IMR-90 (cell line): ENCODE measurements at regions not wholly inside any gene's neighbourhood (a gene's known extent, or its start where the extent isn't known, plus 50 kb on each side); places are given as distances from the start of the nearest gene placed in this dataset.

Experiments used
- ATAC-seq: fragments of 200-7000 bp; cut with Tn5 transposase; 2 replicates; pipeline ENCODE4 v1.9.1; 2020; ENCODE audit warnings: low read depth, mild to moderate bottlenecking, moderate library complexity
- BruUV-seq: library from RNA; stranded (reverse); fragments of 400-500 nt; replicated peaks from 2 replicates; lab custom pipeline; 2021; lab: Mats Ljungman, UMichigan
- CTCF ChIA-PET: fragments of 300-600 bp; formaldehyde crosslinking; extraction: SDS; loops from one replicate; lab custom pipeline; 2021; ENCODE audit warnings: antibody characterized with exemption; lab: Yijun Ruan, JAX
- POLR2A ChIA-PET: fragments of 300-600 bp; sonication (Branson Sonifier 250); formaldehyde crosslinking; loops from one replicate; lab custom pipeline; 2022; ENCODE audit warnings: antibody characterized with exemption; ENCODE audit not compliant: unreplicated experiment; lab: Charles Lee
- DNase-seq: peaks from one replicate; pipeline ENCODE4 v3.0.0; 2013
- H2AFZ ChIP-seq: replicated peaks from 2 replicates; pipeline ENCODE3; 2013; ENCODE audit warnings: low read length, mild to moderate bottlenecking; ENCODE audit not compliant: poor library complexity
- H2AK5ac ChIP-seq: 2 replicates; pipeline ENCODE4 v1.6.1; 2013; ENCODE audit warnings: low read depth, low read length, inconsistent platforms
- H2AK9ac ChIP-seq: replicated peaks from 2 replicates; pipeline ENCODE3; 2013; ENCODE audit warnings: mild to moderate bottlenecking, low read depth, low read length, moderate library complexity; ENCODE audit not compliant: poor library complexity
- H2BK120ac ChIP-seq: 2 replicates; pipeline ENCODE4 v1.6.1; 2013; ENCODE audit warnings: low read depth, low read length, inconsistent platforms
- H2BK15ac ChIP-seq: 3 replicates; pipeline ENCODE4 v1.6.1; 2013; ENCODE audit warnings: low read depth, low read length, inconsistent platforms
- H2BK20ac ChIP-seq: 2 replicates; pipeline ENCODE4 v1.6.1; 2013; ENCODE audit warnings: low read depth, mild to moderate bottlenecking, inconsistent platforms, low read length, moderate library complexity
- H2BK5ac ChIP-seq: 2 replicates; pipeline ENCODE4 v1.6.1; 2013; ENCODE audit warnings: mild to moderate bottlenecking, low read depth, low read length, inconsistent platforms; ENCODE audit not compliant: poor library complexity, severe bottlenecking
- H3K14ac ChIP-seq: replicated peaks from 2 replicates; pipeline ENCODE4 v1.6.1; 2013; ENCODE audit warnings: low read depth, low read length, inconsistent platforms
- H3K18ac ChIP-seq: 2 replicates; pipeline ENCODE4 v1.6.1; 2013; ENCODE audit warnings: low read depth, low read length, control low read depth
- H3K23ac ChIP-seq: 2 replicates; pipeline ENCODE4 v1.6.1; 2013; ENCODE audit warnings: low read depth, low read length, inconsistent platforms
- H3K27ac ChIP-seq: 2 replicates; pipeline ENCODE4 v1.5.1; 2013; ENCODE audit warnings: mild to moderate bottlenecking, control low read depth, low read length; ENCODE audit not compliant: insufficient read depth
- H3K27me3 ChIP-seq: 2 replicates; pipeline ENCODE4 v1.6.1; 2013; ENCODE audit warnings: low read length; ENCODE audit not compliant: control insufficient read depth, insufficient read depth
- H3K36me3 ChIP-seq: 2 replicates; pipeline ENCODE4 v1.6.1; 2013; ENCODE audit warnings: low read length, mixed read lengths; ENCODE audit not compliant: control insufficient read depth, insufficient read depth
- H3K4ac ChIP-seq: 2 replicates; pipeline ENCODE4 v1.6.1; 2013; ENCODE audit warnings: low read depth, low read length, inconsistent platforms
- H3K4me1 ChIP-seq: 2 replicates; pipeline ENCODE4 v1.6.1; 2013; ENCODE audit warnings: low read length, mixed read lengths; ENCODE audit not compliant: control insufficient read depth, insufficient read depth
- H3K4me2 ChIP-seq: 2 replicates; pipeline ENCODE4 v1.6.1; 2013; ENCODE audit warnings: low read depth, mild to moderate bottlenecking, control low read depth, low read length, moderate library complexity
- H3K4me3 ChIP-seq: 2 replicates; pipeline ENCODE4 v1.5.1; 2013; ENCODE audit warnings: low read depth, mild to moderate bottlenecking, control low read depth, low read length, moderate library complexity; ENCODE audit not compliant: insufficient read depth
- H3K56ac ChIP-seq: 2 replicates; pipeline ENCODE4 v1.6.1; 2013; ENCODE audit warnings: low read length, inconsistent platforms; ENCODE audit not compliant: insufficient read depth; ENCODE audit errors: extremely low read depth
- H3K79me1 ChIP-seq, 2 experiments: 2 replicates each; pipeline ENCODE4 v1.6.1; 2013; ENCODE audit warnings: low read length in 2 of 2, inconsistent platforms in 1 of 2, low read depth in 1 of 2
- H3K9ac ChIP-seq: 2 replicates; pipeline ENCODE4 v1.6.1; 2013; ENCODE audit warnings: low read depth, low read length, control low read depth
- H3K9me1 ChIP-seq: 2 replicates; pipeline ENCODE4 v1.6.1; 2013; ENCODE audit warnings: low read length, inconsistent platforms; ENCODE audit not compliant: insufficient read depth
- H3K9me3 ChIP-seq: 2 replicates; pipeline ENCODE4 v1.6.1; 2013; ENCODE audit warnings: low read length; ENCODE audit not compliant: control insufficient read depth, insufficient read depth
- H4K20me1 ChIP-seq: 2 replicates; pipeline ENCODE4 v1.6.1; 2013; ENCODE audit warnings: low read length, inconsistent platforms; ENCODE audit not compliant: insufficient read depth
- H4K5ac ChIP-seq: 2 replicates; pipeline ENCODE4 v1.6.1; 2013; ENCODE audit warnings: mild to moderate bottlenecking, low read depth, low read length, control low read depth
- H4K8ac ChIP-seq, 2 experiments: 2 replicates each; pipeline ENCODE4 v1.6.1; 2013; ENCODE audit warnings: low read depth in 2 of 2, low read length in 2 of 2, control low read depth in 1 of 2, inconsistent platforms in 1 of 2
- H4K91ac ChIP-seq: 2 replicates; pipeline ENCODE4 v1.6.1; 2013; ENCODE audit warnings: low read depth, low read length, inconsistent platforms; ENCODE audit not compliant: insufficient read depth
- BHLHE40 ChIP-seq: fragments of 150-350 bp; IDR thresholded peaks from 2 replicates; pipeline ENCODE4 v1.6.1; 2016; ENCODE audit warnings: mild to moderate bottlenecking, low read depth, low read length
- CEBPB ChIP-seq: IDR thresholded peaks from 2 replicates; pipeline ENCODE4 v1.6.1; 2012; ENCODE audit warnings: low read depth, low read length, improper control_type of control experiment
- CHD1 ChIP-seq: IDR thresholded peaks from 2 replicates; pipeline ENCODE4 v1.6.1; 2012; ENCODE audit warnings: low read depth, low read length, improper control_type of control experiment
- MAFK ChIP-seq: IDR thresholded peaks from 2 replicates; pipeline ENCODE4 v1.6.1; 2012; ENCODE audit warnings: low read depth, low read length, improper control_type of control experiment
- MAZ ChIP-seq: IDR thresholded peaks from 2 replicates; pipeline ENCODE4 v1.6.1; 2012; ENCODE audit warnings: low read depth, mild to moderate bottlenecking, low read length, improper control_type of control experiment, moderate library complexity, borderline replicate concordance
- MXI1 ChIP-seq: IDR thresholded peaks from 2 replicates; pipeline ENCODE4 v1.6.1; 2012; ENCODE audit warnings: low read depth, mild to moderate bottlenecking, low read length, moderate library complexity, borderline replicate concordance
- NFE2L2 ChIP-seq: fragments of 150-350 bp; IDR thresholded peaks from 2 replicates; pipeline ENCODE4 v1.6.1; 2016; ENCODE audit warnings: low read depth, mild to moderate bottlenecking, low read length
- RAD21 ChIP-seq: IDR thresholded peaks from 2 replicates; pipeline ENCODE4 v1.6.1; 2012; ENCODE audit warnings: low read length, improper control_type of control experiment
- RCOR1 ChIP-seq: IDR thresholded peaks from 2 replicates; pipeline ENCODE4 v1.6.1; 2012; ENCODE audit warnings: mild to moderate bottlenecking, low read length, improper control_type of control experiment; ENCODE audit not compliant: insufficient replicate concordance
- RFX5 ChIP-seq: IDR thresholded peaks from 2 replicates; pipeline ENCODE4 v1.8.0; 2012; ENCODE audit warnings: low read depth, mild to moderate bottlenecking, low read length, moderate library complexity
- SMC3 ChIP-seq: fragments of 150-350 bp; IDR thresholded peaks from 2 replicates; pipeline ENCODE4 v1.6.1; 2016; ENCODE audit warnings: low read depth, mild to moderate bottlenecking, antibody characterized with exemption, low read length, moderate library complexity
- WGBS, 2 experiments: methylation state at CpG; one replicate each; pipeline versions ENCODE4 v1.1.5 to v1.1.7; 2013; ENCODE audit warnings: missing lambda C conversion rate in 2 of 2; ENCODE audit not compliant: insufficient read length in 1 of 2; ENCODE audit errors: extremely low coverage in 2 of 2; 5-methylcytosine and 5-hydroxymethylcytosine counted together
- dilution Hi-C: fragments of 300-500 bp; cut with HindIII; formaldehyde crosslinking; loops from one replicate; pipeline ENCODE4 v1.14.3; 2018; ENCODE audit warnings: low sequenced_read_pairs; ENCODE audit not compliant: unreplicated experiment
- in situ Hi-C: fragments of 300-500 bp; cut with MboI; formaldehyde crosslinking; loops from 3 replicates; pipeline ENCODE4 v1.14.3; 2019; ENCODE audit warnings: low sequenced_read_pairs, inconsistent platforms, mixed read lengths
- intact Hi-C: fragments of 100-400 bp; cut with micrococcal nuclease; formaldehyde crosslinking; loops from 2 replicates; pipeline ENCODE4 v1.10.0; 2022
- TF ChIP-seq, protein P1 (sequence below): fragments of 150-350 bp; IDR thresholded peaks from 2 replicates; pipeline ENCODE4 v1.6.1; 2016; ENCODE audit warnings: low read depth, mild to moderate bottlenecking, low read length, moderate library complexity, borderline replicate concordance
- TF ChIP-seq, protein P2 (sequence below): fragments of 150-350 bp; IDR thresholded peaks from 2 replicates; pipeline ENCODE4 v1.6.1; 2017; ENCODE audit warnings: mild to moderate bottlenecking, antibody characterized with exemption, low read length, low read depth

GRCh38 chr18:22467760-22468553 is 50.2 kb upstream of the CTAGE1 start:
- peak overlapping the region; percentile 96 for H3K4ac ChIP-seq
- peak overlapping the region; percentile 97 for H4K91ac ChIP-seq
- no peaks in the 10 kb centered on the region for H4K20me1 ChIP-seq
- peak overlapping the region; percentile 28; the same call in 1 of the 2 replicates for H3K9ac ChIP-seq
- DNase-seq (peak; percentile 100), ATAC-seq (peak; percentile 55)
- H3K27ac ChIP-seq, result peak overlapping the region; percentile 65
- H2BK120ac ChIP-seq, result peak overlapping the region; percentile 94
- peak overlapping the region; percentile 76 for H3K14ac ChIP-seq
- H3K18ac ChIP-seq, result peak overlapping the region; percentile 90
- H2BK5ac ChIP-seq, result peak overlapping the region; percentile 89
- CTCF ChIA-PET, result no interaction called here
- peak overlapping the region; percentile 81 for H2AK9ac ChIP-seq
- in situ Hi-C loops (loop anchor here (10.0 kb wide), 1 partner anchor 87 kb away; no protein-coding TSS in a partner anchor), dilution Hi-C loops (no loop called here), intact Hi-C loops (loop anchor here (2.0 kb wide), 3 partner anchors 37 to 299 kb away; partner anchors contain the start of gene GATA6)
- no peak overlapping the region for H2AFZ ChIP-seq
- H3K9me1 ChIP-seq, result peaks cover 22% of the 10 kb centered on the region
- no peak overlapping the region for H3K4me3 ChIP-seq
- H3K36me3 ChIP-seq, result no peaks in the 10 kb centered on the region
- no TSS peak for BruUV-seq
- H2BK15ac ChIP-seq, result peak overlapping the region; percentile 97
- POLR2A ChIA-PET, result no interaction called here
- H3K23ac ChIP-seq, result peak overlapping the region; percentile 89
- H4K5ac ChIP-seq, result peak overlapping the region; percentile 92
- peaks cover 6% of the 10 kb centered on the region for H3K9me3 ChIP-seq
- no peak overlapping the region for H3K4me2 ChIP-seq
- H3K27me3 ChIP-seq, result no peaks in the 10 kb centered on the region
- H3K4me1 ChIP-seq, result peaks cover 36% of the 10 kb centered on the region
- peak overlapping the region; percentile 75 to 94 for H4K8ac ChIP-seq
- peak overlapping the region; percentile 95 for H2BK20ac ChIP-seq
- peak overlapping the region; percentile 92 for H2AK5ac ChIP-seq
- no peaks in the 10 kb centered on the region for H3K79me1 ChIP-seq
- peak overlapping the region; percentile 67; the same call in 1 of the 2 replicates for H3K56ac ChIP-seq
- 0% methylated on average over 3 of the region's 8 CpGs; no CpG with 5 or more reads in 1 of the 2 experiments for WGBS, 2 experiments
- TF ChIP-seq, protein P1, sequence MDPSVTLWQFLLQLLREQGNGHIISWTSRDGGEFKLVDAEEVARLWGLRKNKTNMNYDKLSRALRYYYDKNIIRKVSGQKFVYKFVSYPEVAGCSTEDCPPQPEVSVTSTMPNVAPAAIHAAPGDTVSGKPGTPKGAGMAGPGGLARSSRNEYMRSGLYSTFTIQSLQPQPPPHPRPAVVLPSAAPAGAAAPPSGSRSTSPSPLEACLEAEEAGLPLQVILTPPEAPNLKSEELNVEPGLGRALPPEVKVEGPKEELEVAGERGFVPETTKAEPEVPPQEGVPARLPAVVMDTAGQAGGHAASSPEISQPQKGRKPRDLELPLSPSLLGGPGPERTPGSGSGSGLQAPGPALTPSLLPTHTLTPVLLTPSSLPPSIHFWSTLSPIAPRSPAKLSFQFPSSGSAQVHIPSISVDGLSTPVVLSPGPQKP, result no peak
- TF ChIP-seq CEBPB (peak; percentile 97), MAFK (peak; percentile 22; the same call in 1 of the 2 replicates), MAZ (peak; percentile 40; the same call in 1 of the 2 replicates), CHD1 (peak; percentile 52; the same call in 1 of the 2 replicates), RFX5 (no peak), MXI1 (no peak), BHLHE40 (peak; percentile 57), SMC3 (peak; percentile 15; the same call in 1 of the 2 replicates), RCOR1 (peak; percentile 7), NFE2L2 (peak; percentile 45), RAD21 (peak; percentile 41)
- TF ChIP-seq, protein P2, sequence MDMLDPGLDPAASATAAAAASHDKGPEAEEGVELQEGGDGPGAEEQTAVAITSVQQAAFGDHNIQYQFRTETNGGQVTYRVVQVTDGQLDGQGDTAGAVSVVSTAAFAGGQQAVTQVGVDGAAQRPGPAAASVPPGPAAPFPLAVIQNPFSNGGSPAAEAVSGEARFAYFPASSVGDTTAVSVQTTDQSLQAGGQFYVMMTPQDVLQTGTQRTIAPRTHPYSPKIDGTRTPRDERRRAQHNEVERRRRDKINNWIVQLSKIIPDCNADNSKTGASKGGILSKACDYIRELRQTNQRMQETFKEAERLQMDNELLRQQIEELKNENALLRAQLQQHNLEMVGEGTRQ, result no peak
